Glutamatergic neuron (in vitro differentiated cells): ENCODE measurements at regions not wholly inside any gene's neighbourhood (a gene's known extent, or its start where the extent isn't known, plus 50 kb on each side); places are given as distances from the start of the nearest gene placed in this dataset.

Experiments used
- DNase-seq: peaks from one replicate; pipeline ENCODE4 v3.0.0; 2022
- H3K27ac Mint-ChIP-seq: one replicate; pipeline ENCODE4 v1.8.0; 2020; ENCODE audit warnings: mild to moderate bottlenecking, mixed read lengths, inconsistent platforms; ENCODE audit not compliant: unreplicated experiment
- H3K27me3 Mint-ChIP-seq: one replicate; pipeline ENCODE4 v1.8.0; 2020; ENCODE audit warnings: mild to moderate bottlenecking, moderate library complexity, mixed read lengths, inconsistent platforms; ENCODE audit not compliant: unreplicated experiment
- H3K36me3 Mint-ChIP-seq: one replicate; pipeline ENCODE4 v1.8.0; 2020; ENCODE audit warnings: mild to moderate bottlenecking, mixed read lengths, inconsistent platforms; ENCODE audit not compliant: unreplicated experiment
- H3K4me1 Mint-ChIP-seq: one replicate; pipeline ENCODE4 v1.8.0; 2020; ENCODE audit warnings: mild to moderate bottlenecking, low read depth, mixed read lengths, inconsistent platforms; ENCODE audit not compliant: unreplicated experiment
- H3K4me3 Mint-ChIP-seq: one replicate; pipeline ENCODE4 v1.8.0; 2020; ENCODE audit warnings: mild to moderate bottlenecking, mixed read lengths, inconsistent platforms; ENCODE audit not compliant: unreplicated experiment
- H3K9me3 Mint-ChIP-seq: one replicate; pipeline ENCODE4 v1.8.0; 2020; ENCODE audit warnings: mild to moderate bottlenecking, moderate library complexity, mixed read lengths, inconsistent platforms; ENCODE audit not compliant: unreplicated experiment
- TF ChIP-seq, protein P1 (sequence below): fragments of 200-600 bp; sonication (generic); IDR thresholded peaks from one replicate; pipeline ENCODE4 v1.5.0; 2021; ENCODE audit not compliant: partially characterized antibody, unreplicated experiment

DNA sequence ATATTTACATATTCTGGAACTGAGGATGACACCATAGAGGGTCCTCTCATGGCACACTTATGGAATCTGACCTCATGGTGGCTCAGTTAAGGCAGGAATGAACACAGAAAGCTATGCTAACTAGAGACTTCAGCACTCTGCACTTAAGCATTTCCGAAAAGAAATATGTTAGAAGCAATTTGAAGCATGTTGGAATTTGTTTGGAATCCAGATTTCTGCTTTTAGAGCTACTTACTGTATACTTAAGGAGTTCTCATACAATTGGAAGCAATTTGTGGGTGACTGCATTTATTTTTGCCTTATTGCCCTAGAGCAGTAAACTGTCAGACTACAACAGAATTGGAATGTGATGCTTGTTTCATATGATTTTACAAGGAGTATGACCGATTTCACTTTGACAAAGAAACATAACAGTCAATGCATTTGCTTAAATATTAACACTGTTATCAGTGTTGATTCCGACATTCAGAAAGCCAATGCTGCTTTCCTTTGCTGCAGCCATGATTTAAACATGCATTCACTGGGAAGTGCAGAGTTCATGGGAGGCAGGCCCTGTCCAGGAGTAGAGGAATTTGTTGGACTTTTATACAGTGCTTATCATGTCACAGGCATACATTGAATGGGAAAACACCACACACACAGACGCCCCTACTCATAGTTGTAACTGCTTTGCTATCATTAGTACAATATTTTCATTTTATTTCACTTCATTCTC is 244.4 kb downstream of the SAMD5 start:
- no peak for DNase-seq
- TF ChIP-seq, protein P1, sequence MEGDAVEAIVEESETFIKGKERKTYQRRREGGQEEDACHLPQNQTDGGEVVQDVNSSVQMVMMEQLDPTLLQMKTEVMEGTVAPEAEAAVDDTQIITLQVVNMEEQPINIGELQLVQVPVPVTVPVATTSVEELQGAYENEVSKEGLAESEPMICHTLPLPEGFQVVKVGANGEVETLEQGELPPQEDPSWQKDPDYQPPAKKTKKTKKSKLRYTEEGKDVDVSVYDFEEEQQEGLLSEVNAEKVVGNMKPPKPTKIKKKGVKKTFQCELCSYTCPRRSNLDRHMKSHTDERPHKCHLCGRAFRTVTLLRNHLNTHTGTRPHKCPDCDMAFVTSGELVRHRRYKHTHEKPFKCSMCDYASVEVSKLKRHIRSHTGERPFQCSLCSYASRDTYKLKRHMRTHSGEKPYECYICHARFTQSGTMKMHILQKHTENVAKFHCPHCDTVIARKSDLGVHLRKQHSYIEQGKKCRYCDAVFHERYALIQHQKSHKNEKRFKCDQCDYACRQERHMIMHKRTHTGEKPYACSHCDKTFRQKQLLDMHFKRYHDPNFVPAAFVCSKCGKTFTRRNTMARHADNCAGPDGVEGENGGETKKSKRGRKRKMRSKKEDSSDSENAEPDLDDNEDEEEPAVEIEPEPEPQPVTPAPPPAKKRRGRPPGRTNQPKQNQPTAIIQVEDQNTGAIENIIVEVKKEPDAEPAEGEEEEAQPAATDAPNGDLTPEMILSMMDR = no peak
- Mint-ChIP-seq H3K27ac (no peak overlapping the region), H3K4me3 (no peak overlapping the region), H3K9me3 (no peaks in the 10 kb centered on the region), H3K4me1 (no peaks in the 10 kb centered on the region), H3K36me3 (no peaks in the 10 kb centered on the region), H3K27me3 (no peaks in the 10 kb centered on the region)

DNA sequence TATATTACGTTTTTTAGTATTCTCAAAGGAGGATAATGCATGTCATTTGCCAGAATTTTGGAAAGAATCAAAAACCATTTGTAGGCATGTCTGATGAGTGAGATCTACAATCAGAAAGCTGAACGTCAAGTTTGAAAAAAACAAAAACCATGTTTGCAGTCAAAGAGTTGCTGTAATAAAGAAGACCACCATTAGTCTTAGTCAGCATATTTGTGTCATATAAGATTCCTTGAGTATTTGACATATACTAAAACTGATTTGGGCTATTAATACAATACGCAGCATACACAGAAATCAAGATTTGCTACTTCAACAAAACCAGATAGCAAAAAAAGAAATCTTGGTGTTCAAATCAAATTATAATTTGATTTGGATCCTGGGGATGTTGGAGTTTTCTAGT is 247.5 kb downstream of the SAMD5 start:
- Mint-ChIP-seq H3K27ac (no peak overlapping the region), H3K36me3 (no peaks in the 10 kb centered on the region), H3K9me3 (no peaks in the 10 kb centered on the region), H3K4me3 (no peak overlapping the region), H3K27me3 (no peaks in the 10 kb centered on the region), H3K4me1 (peaks cover 11% of the 10 kb centered on the region)
- TF ChIP-seq, protein P1 = no peak
- no peak for DNase-seq

DNA sequence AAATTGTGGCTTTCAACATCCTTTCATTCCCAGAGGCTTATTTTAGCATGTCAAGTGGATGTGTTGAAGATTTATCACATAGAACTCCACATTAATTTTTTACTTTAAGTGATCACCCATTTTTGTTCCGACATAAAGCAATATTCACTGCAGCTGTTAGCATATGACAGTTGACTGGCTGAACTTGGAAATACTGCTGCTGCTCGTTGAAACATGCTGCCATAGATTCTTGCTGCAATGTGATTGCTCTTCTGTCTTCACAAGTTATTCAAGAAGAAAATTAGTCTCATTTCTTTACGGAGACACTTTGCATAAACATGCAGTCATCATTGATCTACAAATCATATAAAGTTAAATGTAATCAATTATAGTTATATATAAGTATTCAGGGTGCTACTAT is 248.4 kb downstream of the SAMD5 start:
- Mint-ChIP-seq H3K9me3 (no peaks in the 10 kb centered on the region), H3K36me3 (no peaks in the 10 kb centered on the region), H3K27ac (no peak overlapping the region), H3K27me3 (no peaks in the 10 kb centered on the region), H3K4me1 (peaks cover 11% of the 10 kb centered on the region), H3K4me3 (no peak overlapping the region)
- no peak for DNase-seq
- TF ChIP-seq, protein P1 = no peak

DNA sequence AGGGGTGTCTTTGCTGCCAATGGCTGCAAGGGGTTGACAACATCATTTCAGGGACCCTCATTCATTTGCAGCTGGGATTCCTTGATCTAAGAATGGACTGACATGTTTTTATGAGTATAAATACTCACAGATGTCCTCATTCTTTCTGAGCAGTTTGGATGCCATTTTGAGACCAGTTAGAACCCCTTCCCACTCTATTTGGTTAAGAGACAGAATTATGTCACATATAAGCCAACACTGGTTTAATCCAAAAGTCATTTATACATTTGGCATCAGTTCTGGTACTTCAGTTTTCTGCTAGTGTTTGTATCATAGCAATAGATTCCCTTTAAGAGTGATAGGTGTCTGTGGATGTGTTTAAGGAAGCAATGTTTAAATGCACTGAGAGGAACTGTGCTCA is 248.8 kb downstream of the SAMD5 start:
- H3K36me3 Mint-ChIP-seq = no peaks in the 10 kb centered on the region
- peaks cover 11% of the 10 kb centered on the region for H3K4me1 Mint-ChIP-seq
- H3K4me3 Mint-ChIP-seq = no peak overlapping the region
- TF ChIP-seq, protein P1 = no peak
- DNase-seq = no peak
- H3K27ac Mint-ChIP-seq = no peak overlapping the region
- H3K27me3 Mint-ChIP-seq = no peaks in the 10 kb centered on the region
- no peaks in the 10 kb centered on the region for H3K9me3 Mint-ChIP-seq

DNA sequence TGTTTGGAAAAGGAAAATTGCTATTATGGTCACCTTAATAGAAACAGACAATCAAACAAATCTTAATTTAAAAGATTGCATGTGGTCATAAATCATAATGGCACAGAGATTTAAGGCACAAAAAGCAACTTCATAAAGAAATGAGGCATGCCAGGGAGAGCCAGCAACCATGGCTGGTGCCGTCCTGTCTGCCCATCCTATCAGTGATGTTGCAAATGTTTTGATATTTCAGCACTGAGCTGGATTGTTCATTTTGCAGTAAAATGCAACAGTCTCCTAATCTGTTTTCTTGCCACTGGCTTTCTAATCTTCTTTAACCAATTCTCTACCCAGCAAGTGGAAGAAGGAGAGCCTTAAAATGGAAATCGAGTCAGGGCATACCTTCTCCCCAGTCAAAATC is 249.8 kb downstream of the SAMD5 start:
- Mint-ChIP-seq H3K36me3 (no peaks in the 10 kb centered on the region), H3K9me3 (no peaks in the 10 kb centered on the region), H3K27me3 (no peaks in the 10 kb centered on the region), H3K4me3 (no peak overlapping the region), H3K4me1 (peaks cover 11% of the 10 kb centered on the region), H3K27ac (no peak overlapping the region)
- DNase-seq = no peak
- TF ChIP-seq, protein P1 = no peak
